ENCODE measurements at regions not wholly inside any gene's neighbourhood (a gene's known extent, or its start where the extent isn't known, plus 50 kb on each side); places are given as distances from the start of the nearest gene placed in this dataset.

GRCh38 chr2:54402350-54402749 lies 53.8 kb upstream of the SPTBN1 start:
- no peak overlapping the region for H3K27ac Mint-ChIP-seq
- TF ChIP-seq, protein P1, sequence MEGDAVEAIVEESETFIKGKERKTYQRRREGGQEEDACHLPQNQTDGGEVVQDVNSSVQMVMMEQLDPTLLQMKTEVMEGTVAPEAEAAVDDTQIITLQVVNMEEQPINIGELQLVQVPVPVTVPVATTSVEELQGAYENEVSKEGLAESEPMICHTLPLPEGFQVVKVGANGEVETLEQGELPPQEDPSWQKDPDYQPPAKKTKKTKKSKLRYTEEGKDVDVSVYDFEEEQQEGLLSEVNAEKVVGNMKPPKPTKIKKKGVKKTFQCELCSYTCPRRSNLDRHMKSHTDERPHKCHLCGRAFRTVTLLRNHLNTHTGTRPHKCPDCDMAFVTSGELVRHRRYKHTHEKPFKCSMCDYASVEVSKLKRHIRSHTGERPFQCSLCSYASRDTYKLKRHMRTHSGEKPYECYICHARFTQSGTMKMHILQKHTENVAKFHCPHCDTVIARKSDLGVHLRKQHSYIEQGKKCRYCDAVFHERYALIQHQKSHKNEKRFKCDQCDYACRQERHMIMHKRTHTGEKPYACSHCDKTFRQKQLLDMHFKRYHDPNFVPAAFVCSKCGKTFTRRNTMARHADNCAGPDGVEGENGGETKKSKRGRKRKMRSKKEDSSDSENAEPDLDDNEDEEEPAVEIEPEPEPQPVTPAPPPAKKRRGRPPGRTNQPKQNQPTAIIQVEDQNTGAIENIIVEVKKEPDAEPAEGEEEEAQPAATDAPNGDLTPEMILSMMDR (IDR thresholded peaks at IDR 0.05): no peak
- H3K9me3 Mint-ChIP-seq: no peaks in the 10 kb centered on the region
- H3K4me3 Mint-ChIP-seq: no peak overlapping the region
- DNase-seq: no peak
- no peaks in the 10 kb centered on the region for H3K36me3 Mint-ChIP-seq (ENCODE audit: low read depth)
- H3K27me3 Mint-ChIP-seq (ENCODE audit: insufficient read depth): no peaks in the 10 kb centered on the region
- H3K4me1 Mint-ChIP-seq (ENCODE audit: low read depth): peaks cover 8% of the 10 kb centered on the region; the same call in 1 of the 2 replicates

GRCh38 chr2:54403512-54404238 lies 52.5 kb upstream of the SPTBN1 start:
- Mint-ChIP-seq H3K27ac (no peak overlapping the region), H3K4me3 (no peak overlapping the region), H3K4me1 (ENCODE audit: low read depth) (peaks cover 8% of the 10 kb centered on the region; the same call in 1 of the 2 replicates)

GRCh38 chr2:54404270-54404669 lies 51.9 kb upstream of the SPTBN1 start:
- Mint-ChIP-seq H3K27ac (no peak overlapping the region), H3K4me1 (ENCODE audit: low read depth) (peaks cover 8% of the 10 kb centered on the region; the same call in 1 of the 2 replicates), H3K9me3 (no peaks in the 10 kb centered on the region), H3K27me3 (ENCODE audit: insufficient read depth) (no peaks in the 10 kb centered on the region; the same call in 1 of the 2 replicates), H3K36me3 (ENCODE audit: low read depth) (no peaks in the 10 kb centered on the region), H3K4me3 (no peak overlapping the region)
- no peak for DNase-seq
- TF ChIP-seq, protein P1 (IDR thresholded peaks at IDR 0.05): no peak

More at GRCh38 chr2:54403512-54404238, 52.5 kb upstream of the SPTBN1 start:
- no peak for DNase-seq
- Mint-ChIP-seq H3K36me3 (ENCODE audit: low read depth) (no peaks in the 10 kb centered on the region), H3K27me3 (ENCODE audit: insufficient read depth) (no peaks in the 10 kb centered on the region; the same call in 1 of the 2 replicates), H3K9me3 (no peaks in the 10 kb centered on the region)
- TF ChIP-seq, protein P1 (IDR thresholded peaks at IDR 0.05): no peak

- TF ChIP-seq, protein P1 (IDR thresholded peaks at IDR 0.05): no peak
- Mint-ChIP-seq H3K4me1 (ENCODE audit: low read depth) (peaks cover 8% of the 10 kb centered on the region; the same call in 1 of the 2 replicates), H3K36me3 (ENCODE audit: low read depth) (no peaks in the 10 kb centered on the region), H3K4me3 (no peak overlapping the region), H3K27ac (no peak overlapping the region), H3K9me3 (no peaks in the 10 kb centered on the region), H3K27me3 (ENCODE audit: insufficient read depth) (peaks cover 4% of the 10 kb centered on the region)
- DNase-seq: no peak
Measured at GRCh38 chr2:54406031-54406430, 50.1 kb upstream of the SPTBN1 start.
